Mammary epithelial cell (primary cell): ENCODE measurements at regions not wholly inside any gene's neighbourhood (a gene's known extent, or its start where the extent isn't known, plus 50 kb on each side); places are given as distances from the start of the nearest gene placed in this dataset.
"Not testable (repeated sequence)": the region's sequence is repeated elsewhere in the genome, so short reads cannot be mapped to it uniquely, and the experiment has no call there.

ENCODE experiments used
- EZH2 ChIP-seq: IDR thresholded peaks from 2 replicates; pipeline ENCODE4 v1.6.1; 2012; ENCODE audit warnings: low read length, inconsistent platforms, borderline replicate concordance
- TF ChIP-seq, protein P1 (sequence below), 2 donors: IDR thresholded peaks in 1 of 2; conservative IDR thresholded peaks in 1 of 2; 2 replicates each; pipeline ENCODE4 v1.5.1; 2011 to 2012; ENCODE audit warnings: inconsistent platforms in 2 of 2, low read length in 2 of 2, mild to moderate bottlenecking in 2 of 2, control low read depth in 1 of 2, low read depth in 1 of 2; ENCODE audit not compliant: insufficient read depth in 1 of 2; ENCODE audit errors: extremely low read depth in 1 of 2

DNA sequence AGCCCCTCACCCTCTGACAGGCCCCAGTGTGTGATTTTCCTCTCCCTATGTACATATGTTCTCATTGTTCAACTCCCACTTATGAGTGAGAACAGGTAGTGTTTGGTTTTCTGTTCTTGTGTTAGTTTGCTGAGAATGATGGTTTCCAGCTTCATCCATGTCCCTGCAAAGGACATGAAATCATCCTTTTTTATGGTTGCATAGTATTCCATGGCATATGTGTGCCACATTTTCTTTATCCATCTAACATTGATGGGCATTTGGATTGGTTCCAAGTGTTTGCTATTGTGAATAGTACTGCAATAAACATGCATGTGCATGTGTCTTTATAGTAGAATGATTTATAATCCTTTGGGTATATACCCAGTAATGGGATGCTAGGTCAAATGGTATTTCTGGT, 223.7 kb upstream of the VLDLR start:
- TF ChIP-seq EZH2: not testable (repeated sequence)
- TF ChIP-seq, protein P1, sequence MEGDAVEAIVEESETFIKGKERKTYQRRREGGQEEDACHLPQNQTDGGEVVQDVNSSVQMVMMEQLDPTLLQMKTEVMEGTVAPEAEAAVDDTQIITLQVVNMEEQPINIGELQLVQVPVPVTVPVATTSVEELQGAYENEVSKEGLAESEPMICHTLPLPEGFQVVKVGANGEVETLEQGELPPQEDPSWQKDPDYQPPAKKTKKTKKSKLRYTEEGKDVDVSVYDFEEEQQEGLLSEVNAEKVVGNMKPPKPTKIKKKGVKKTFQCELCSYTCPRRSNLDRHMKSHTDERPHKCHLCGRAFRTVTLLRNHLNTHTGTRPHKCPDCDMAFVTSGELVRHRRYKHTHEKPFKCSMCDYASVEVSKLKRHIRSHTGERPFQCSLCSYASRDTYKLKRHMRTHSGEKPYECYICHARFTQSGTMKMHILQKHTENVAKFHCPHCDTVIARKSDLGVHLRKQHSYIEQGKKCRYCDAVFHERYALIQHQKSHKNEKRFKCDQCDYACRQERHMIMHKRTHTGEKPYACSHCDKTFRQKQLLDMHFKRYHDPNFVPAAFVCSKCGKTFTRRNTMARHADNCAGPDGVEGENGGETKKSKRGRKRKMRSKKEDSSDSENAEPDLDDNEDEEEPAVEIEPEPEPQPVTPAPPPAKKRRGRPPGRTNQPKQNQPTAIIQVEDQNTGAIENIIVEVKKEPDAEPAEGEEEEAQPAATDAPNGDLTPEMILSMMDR (conservative IDR thresholded peaks at IDR 0.05 in 1 of 2, IDR thresholded peaks at IDR 0.05 in 1 of 2; ENCODE audit: extremely low read depth in 1 of 2, insufficient read depth in 1 of 2, low read depth in 1 of 2, low read length in 2 of 2): not testable (repeated sequence)
